AG09309 (cell line): ENCODE measurements at regions not wholly inside any gene's neighbourhood (a gene's known extent, or its start where the extent isn't known, plus 50 kb on each side); places are given as distances from the start of the nearest gene placed in this dataset.

Source experiments
- DNase-seq: peaks from one replicate; pipeline ENCODE4 v3.0.0-alpha.2; 2010; ENCODE audit warnings: low read depth
- H3K4me3 ChIP-seq: 2 replicates; pipeline ENCODE4 v1.5.1; 2011; ENCODE audit warnings: mild to moderate bottlenecking, low read depth, low read length, moderate library complexity; ENCODE audit not compliant: control insufficient read depth
- TF ChIP-seq, protein P1 (sequence below): IDR thresholded peaks from 2 replicates; pipeline ENCODE4 v1.5.1; 2011; ENCODE audit warnings: mild to moderate bottlenecking, low read depth, low read length, inconsistent platforms; ENCODE audit not compliant: insufficient read depth, control insufficient read depth; ENCODE audit errors: missing control alignments

- no peak for DNase-seq
- H3K4me3 ChIP-seq = no peak overlapping the region
- TF ChIP-seq, protein P1, sequence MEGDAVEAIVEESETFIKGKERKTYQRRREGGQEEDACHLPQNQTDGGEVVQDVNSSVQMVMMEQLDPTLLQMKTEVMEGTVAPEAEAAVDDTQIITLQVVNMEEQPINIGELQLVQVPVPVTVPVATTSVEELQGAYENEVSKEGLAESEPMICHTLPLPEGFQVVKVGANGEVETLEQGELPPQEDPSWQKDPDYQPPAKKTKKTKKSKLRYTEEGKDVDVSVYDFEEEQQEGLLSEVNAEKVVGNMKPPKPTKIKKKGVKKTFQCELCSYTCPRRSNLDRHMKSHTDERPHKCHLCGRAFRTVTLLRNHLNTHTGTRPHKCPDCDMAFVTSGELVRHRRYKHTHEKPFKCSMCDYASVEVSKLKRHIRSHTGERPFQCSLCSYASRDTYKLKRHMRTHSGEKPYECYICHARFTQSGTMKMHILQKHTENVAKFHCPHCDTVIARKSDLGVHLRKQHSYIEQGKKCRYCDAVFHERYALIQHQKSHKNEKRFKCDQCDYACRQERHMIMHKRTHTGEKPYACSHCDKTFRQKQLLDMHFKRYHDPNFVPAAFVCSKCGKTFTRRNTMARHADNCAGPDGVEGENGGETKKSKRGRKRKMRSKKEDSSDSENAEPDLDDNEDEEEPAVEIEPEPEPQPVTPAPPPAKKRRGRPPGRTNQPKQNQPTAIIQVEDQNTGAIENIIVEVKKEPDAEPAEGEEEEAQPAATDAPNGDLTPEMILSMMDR = no peak
Observed at GRCh38 chr13:22538400-22538799, 642.4 kb upstream of the SGCG start.

GRCh38 chr13:22549126-22549525, 631.7 kb upstream of the SGCG start:
- DNase-seq = no peak
- no peak overlapping the region for H3K4me3 ChIP-seq
- TF ChIP-seq, protein P1 = no peak

GRCh38 chr13:22561581-22561980, 619.2 kb upstream of the SGCG start:
- TF ChIP-seq, protein P1 = no peak
- no peak for DNase-seq
- H3K4me3 ChIP-seq = no peak overlapping the region

- DNase-seq = no peak
- no peak overlapping the region for H3K4me3 ChIP-seq
- TF ChIP-seq, protein P1 = no peak
Observed at GRCh38 chr13:22562116-22562515, 618.7 kb upstream of the SGCG start.

- H3K4me3 ChIP-seq = no peak overlapping the region
- TF ChIP-seq, protein P1 = no peak
- DNase-seq = no peak
Observed at GRCh38 chr13:22563272-22563671, 617.5 kb upstream of the SGCG start.

DNA sequence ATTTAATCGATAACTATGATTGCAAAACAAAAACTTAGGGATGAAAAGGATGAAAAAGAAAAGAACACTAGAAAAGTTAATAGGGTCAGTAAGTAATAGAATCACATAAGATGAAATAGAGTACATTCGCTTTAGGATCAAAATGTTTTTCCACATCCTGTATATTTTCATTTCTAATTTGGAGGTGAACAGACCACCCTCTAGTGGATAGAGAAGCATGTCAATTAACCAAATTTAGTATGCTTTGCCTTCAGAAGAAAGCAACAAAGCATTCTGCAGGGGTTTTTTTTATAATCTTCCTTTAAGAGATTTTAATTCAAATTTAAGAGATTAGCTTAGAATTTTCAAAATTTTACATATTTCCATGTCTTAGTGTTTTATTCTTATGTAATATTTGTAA, 611.0 kb upstream of the SGCG start:
- TF ChIP-seq, protein P1 = no peak
- H3K4me3 ChIP-seq = no peak overlapping the region
- no peak for DNase-seq

- TF ChIP-seq, protein P1 = no peak
- no peak overlapping the region for H3K4me3 ChIP-seq
- no peak for DNase-seq
Observed at GRCh38 chr13:22589880-22590279, 590.9 kb upstream of the SGCG start.
